Panc1 (cell line): ENCODE measurements at regions not wholly inside any gene's neighbourhood (a gene's known extent, or its start where the extent isn't known, plus 50 kb on each side); places are given as distances from the start of the nearest gene placed in this dataset.

Experiments
- ATAC-seq: fragments of 200-7000 bp; cut with Tn5 transposase; 2 replicates; pipeline ENCODE4 v1.9.1; 2020; ENCODE audit warnings: mild to moderate bottlenecking, moderate library complexity
- BruUV-seq: library from RNA; stranded (reverse); fragments of 400-500 nt; replicated peaks from 2 replicates; lab custom pipeline; 2021; lab: Mats Ljungman, UMichigan
- CTCF ChIA-PET: fragments of 300-600 bp; sonication (Branson Sonifier 250); formaldehyde crosslinking; loops from one replicate; lab custom pipeline; 2022; ENCODE audit warnings: antibody characterized with exemption; lab: Charles Lee
- POLR2A ChIA-PET: fragments of 300-600 bp; sonication (Branson Sonifier 250); formaldehyde crosslinking; loops from one replicate; lab custom pipeline; 2022; ENCODE audit warnings: antibody characterized with exemption; lab: Charles Lee
- DNase-seq: peaks from one replicate; pipeline ENCODE4 v3.0.0-alpha.2; 2010; ENCODE audit warnings: low read depth, low spot score
- H3K27ac ChIP-seq: 2 replicates; pipeline ENCODE4 v1.5.1; 2011; ENCODE audit warnings: mild to moderate bottlenecking, low read length, inconsistent platforms
- H3K27me3 ChIP-seq: fragments of 200-500 bp; sonication (Bioruptor generic); 2 replicates; pipeline ENCODE4 v1.6.0; 2014; ENCODE audit warnings: low read length, inconsistent platforms; ENCODE audit not compliant: control insufficient read depth, insufficient read depth
- H3K36me3 ChIP-seq: fragments of 200-500 bp; sonication (Bioruptor generic); 2 replicates; pipeline ENCODE4 v1.5.1; 2014; ENCODE audit warnings: inconsistent platforms, mild to moderate bottlenecking, low read length, moderate library complexity; ENCODE audit not compliant: control insufficient read depth, insufficient read depth
- H3K4me1 ChIP-seq: 2 replicates; pipeline ENCODE4 v1.5.1; 2011; ENCODE audit warnings: inconsistent platforms, mild to moderate bottlenecking, low read length, moderate library complexity; ENCODE audit not compliant: control insufficient read depth, insufficient read depth
- H3K4me3 ChIP-seq, 2 experiments: 2 replicates each; pipeline ENCODE4 v1.5.1; 2011 to 2012; ENCODE audit warnings: low read depth in 2 of 2, low read length in 2 of 2, mild to moderate bottlenecking in 2 of 2, inconsistent platforms in 1 of 2, moderate library complexity in 1 of 2
- H3K9me3 ChIP-seq: fragments of 200-500 bp; sonication (Bioruptor generic); 2 replicates; pipeline ENCODE4 v1.5.1; 2014; ENCODE audit warnings: low read depth, mild to moderate bottlenecking, inconsistent platforms, low read length, moderate library complexity; ENCODE audit not compliant: control insufficient read depth, insufficient read depth
- CTCF ChIP-seq: fragments of 450-650 bp; IDR thresholded peaks from 2 replicates; pipeline ENCODE4 v1.5.1; 2017; ENCODE audit warnings: mild to moderate bottlenecking
- POLR2AphosphoS5 ChIP-seq: IDR thresholded peaks from 2 replicates; pipeline ENCODE4 v1.6.1; 2012; ENCODE audit warnings: mild to moderate bottlenecking, low read depth, low read length, moderate library complexity
- REST ChIP-seq, 2 experiments: IDR thresholded peaks; 2 replicates each; pipeline ENCODE4 v1.6.1; 2011 to 2012; ENCODE audit warnings: low read depth in 2 of 2, control low read depth in 1 of 2, low read length in 1 of 2, mild to moderate bottlenecking in 1 of 2, moderate library complexity in 1 of 2; ENCODE audit not compliant: insufficient read depth in 1 of 2
- SIN3A ChIP-seq: IDR thresholded peaks from 2 replicates; pipeline ENCODE4 v1.6.1; 2012; ENCODE audit warnings: low read depth, mild to moderate bottlenecking, low read length, moderate library complexity, borderline replicate concordance; ENCODE audit not compliant: insufficient read depth
- TCF7L2 ChIP-seq: IDR thresholded peaks from 2 replicates; pipeline ENCODE4 v1.6.1; 2011; ENCODE audit warnings: mild to moderate bottlenecking, low read depth, low read length, inconsistent platforms
- in situ Hi-C: cut with HindIII; loops from 2 replicates; pipeline ENCODE4 v1.10.0; 2016; ENCODE audit warnings: low sequenced_read_pairs, low pct_unique_long_range_greater_than_20kb
- intact Hi-C: fragments of 100-400 bp; cut with micrococcal nuclease; formaldehyde crosslinking; loops from one replicate; pipeline ENCODE4 v1.10.0; 2022; ENCODE audit not compliant: unreplicated experiment

GRCh38 chr6:170483413-170483812 lies 69.7 kb downstream of the PSMB1 start:
- H3K9me3 ChIP-seq = no peaks in the 10 kb centered on the region; the same call in 1 of the 2 replicates
- TF ChIP-seq POLR2AphosphoS5 = no peak
- TF ChIP-seq REST (IDR thresholded peaks at IDR 0.05; ENCODE audit: insufficient read depth in 1 of 2, low read depth in 2 of 2, low read length in 1 of 2) = no peak
- no peak for TF ChIP-seq CTCF
- TF ChIP-seq SIN3A = no peak
- no peak for TF ChIP-seq TCF7L2
- intact Hi-C loops (no loop called here), in situ Hi-C loops (no loop called here)
- DNase-seq = no peak
- H3K27ac ChIP-seq = no peak overlapping the region
- peaks cover 6% of the 10 kb centered on the region for H3K27me3 ChIP-seq
- no peak for ATAC-seq
- H3K4me3 ChIP-seq = no peak overlapping the region
- ChIA-PET CTCF (no interaction called here), POLR2A (no interaction called here)
- H3K36me3 ChIP-seq = no peaks in the 10 kb centered on the region
- H3K4me1 ChIP-seq = no peaks in the 10 kb centered on the region
- BruUV-seq = no TSS peak

GRCh38 chr6:170480050-170480692 lies 72.9 kb downstream of the PSMB1 start:
- ChIA-PET POLR2A (no interaction called here), CTCF (no interaction called here)
- intact Hi-C loops = no loop called here
- no peak overlapping the region for H3K27ac ChIP-seq
- DNase-seq (no peak), ATAC-seq (peak; percentile 66)
- H3K4me1 ChIP-seq = no peaks in the 10 kb centered on the region
- no peaks in the 10 kb centered on the region for H3K36me3 ChIP-seq
- in situ Hi-C loops = no loop called here
- peaks cover 6% of the 10 kb centered on the region; the same call in 1 of the 2 replicates for H3K27me3 ChIP-seq
- H3K9me3 ChIP-seq = no peaks in the 10 kb centered on the region; the same call in 1 of the 2 replicates
- BruUV-seq = no TSS peak
- TF ChIP-seq REST (IDR thresholded peaks at IDR 0.05; ENCODE audit: insufficient read depth in 1 of 2, low read depth in 2 of 2, low read length in 1 of 2) (no peak), TCF7L2 (no peak), CTCF (no peak; the same call in 1 of the 2 replicates), POLR2AphosphoS5 (no peak), SIN3A (no peak)
- H3K4me3 ChIP-seq = no peak overlapping the region
